PC-9 (cell line): ENCODE measurements at regions not wholly inside any gene's neighbourhood (a gene's known extent, or its start where the extent isn't known, plus 50 kb on each side); places are given as distances from the start of the nearest gene placed in this dataset.

Experiments
- BruUV-seq: library from RNA; stranded (reverse); fragments of 400-500 nt; replicated peaks from 2 replicates; lab custom pipeline; 2021; lab: Mats Ljungman, UMichigan
- CTCF ChIA-PET: fragments of 300-600 bp; sonication (Branson Sonifier 250); formaldehyde crosslinking; loops from one replicate; lab custom pipeline; 2022; ENCODE audit warnings: antibody characterized with exemption; lab: Charles Lee
- POLR2A ChIA-PET: fragments of 300-600 bp; sonication (Branson Sonifier 250); formaldehyde crosslinking; loops from one replicate; lab custom pipeline; 2022; ENCODE audit warnings: antibody characterized with exemption; ENCODE audit not compliant: unreplicated experiment; lab: Charles Lee
- DNase-seq, 2 experiments: peaks; one replicate each; pipeline versions ENCODE4 v3.0.0 to v3.0.0-alpha.2; 2015 to 2022; ENCODE audit warnings: mixed read lengths in 1 of 2
- H2AFZ ChIP-seq: fragments of 200-600 bp; sonication (generic); 2 replicates; pipeline ENCODE4 v1.8.1; 2017; ENCODE audit warnings: antibody characterized with exemption
- H3F3A ChIP-seq: fragments of 200-600 bp; sonication (generic); 2 replicates; pipeline ENCODE4 v1.8.1; 2017; ENCODE audit warnings: antibody characterized with exemption, mild to moderate bottlenecking, low read depth; ENCODE audit not compliant: insufficient read depth
- H3K27ac ChIP-seq: fragments of 200-600 bp; sonication (generic); 2 replicates; pipeline ENCODE4 v1.6.1; 2016; ENCODE audit warnings: mixed run types
- H3K27me3 ChIP-seq: fragments of 200-600 bp; sonication (generic); 2 replicates; pipeline ENCODE4 v1.6.1; 2016; ENCODE audit warnings: low read depth, mixed run types; ENCODE audit not compliant: insufficient read depth
- H3K36me3 ChIP-seq: fragments of 200-600 bp; sonication (generic); 2 replicates; pipeline ENCODE4 v1.6.1; 2016; ENCODE audit warnings: low read depth, mixed run types
- H3K4me1 ChIP-seq: fragments of 200-600 bp; sonication (generic); replicated peaks from 2 replicates; pipeline ENCODE4 v1.6.1; 2016; ENCODE audit warnings: mixed run types; ENCODE audit not compliant: insufficient read depth
- H3K4me2 ChIP-seq: fragments of 200-600 bp; sonication (generic); 2 replicates; pipeline ENCODE4 v1.6.1; 2017; ENCODE audit warnings: mixed run types
- H3K4me3 ChIP-seq: fragments of 200-600 bp; sonication (generic); 2 replicates; pipeline ENCODE4 v1.6.1; 2016; ENCODE audit warnings: mixed run types
- H3K79me2 ChIP-seq: fragments of 200-600 bp; sonication (generic); 2 replicates; pipeline ENCODE4 v1.6.1; 2017; ENCODE audit warnings: low read depth, mixed run types
- H3K9me2 ChIP-seq: fragments of 200-600 bp; sonication (generic); 2 replicates; pipeline ENCODE4 v1.8.1; 2017; ENCODE audit warnings: mild to moderate bottlenecking; ENCODE audit not compliant: insufficient read depth
- H3K9me3 ChIP-seq: fragments of 200-600 bp; sonication (generic); 2 replicates; pipeline ENCODE4 v1.8.1; 2016; ENCODE audit warnings: low read depth; ENCODE audit not compliant: insufficient read depth
- H4K20me1 ChIP-seq: fragments of 200-600 bp; sonication (generic); 2 replicates; pipeline ENCODE4 v1.8.1; 2017; ENCODE audit not compliant: insufficient read depth
- CTCF ChIP-seq: fragments of 200-600 bp; sonication (generic); conservative IDR thresholded peaks from 2 replicates; pipeline ENCODE4 v1.6.1; 2017; ENCODE audit warnings: mixed run types, antibody characterized with exemption, mild to moderate bottlenecking, moderate library complexity
- EZH2 ChIP-seq: fragments of 200-600 bp; sonication (generic); IDR thresholded peaks from 2 replicates; pipeline ENCODE4 v1.8.0; 2017; ENCODE audit warnings: antibody characterized with exemption, low read depth
- intact Hi-C: fragments of 100-400 bp; cut with micrococcal nuclease; formaldehyde crosslinking; loops from one replicate; pipeline ENCODE4 v1.10.0; 2022; ENCODE audit not compliant: unreplicated experiment

- Histone ChIP-seq H3K9me2 (no peaks in the 10 kb centered on the region), H3F3A (no peaks in the 10 kb centered on the region), H2AFZ (no peak overlapping the region), H3K27me3 (no peaks in the 10 kb centered on the region), H3K27ac (no peak overlapping the region), H4K20me1 (no peaks in the 10 kb centered on the region), H3K4me1 (no peaks in the 10 kb centered on the region), H3K36me3 (no peaks in the 10 kb centered on the region), H3K79me2 (no peaks in the 10 kb centered on the region), H3K4me2 (no peak overlapping the region), H3K4me3 (no peak overlapping the region), H3K9me3 (no peaks in the 10 kb centered on the region)
- POLR2A ChIA-PET = no interaction called here
- no peak for DNase-seq
- TF ChIP-seq EZH2 = no peak
- no peak for TF ChIP-seq CTCF
- no TSS peak for BruUV-seq
- intact Hi-C loops = no loop called here
- CTCF ChIA-PET = no interaction called here
Observed at GRCh38 chr5:91727463-91727862, 344.3 kb upstream of the ARRDC3 start.

GRCh38 chr5:91722736-91723467, 339.8 kb upstream of the ARRDC3 start:
- CTCF ChIA-PET = no interaction called here
- DNase-seq = no peak
- Histone ChIP-seq H3K4me2 (no peak overlapping the region), H2AFZ (no peak overlapping the region), H3K36me3 (no peaks in the 10 kb centered on the region), H3K4me1 (no peaks in the 10 kb centered on the region), H3K9me2 (no peaks in the 10 kb centered on the region), H3K4me3 (no peak overlapping the region), H3F3A (no peaks in the 10 kb centered on the region), H3K79me2 (no peaks in the 10 kb centered on the region), H3K9me3 (no peaks in the 10 kb centered on the region), H3K27me3 (no peaks in the 10 kb centered on the region), H4K20me1 (no peaks in the 10 kb centered on the region), H3K27ac (no peak overlapping the region)
- intact Hi-C loops = no loop called here
- POLR2A ChIA-PET = no interaction called here
- TF ChIP-seq CTCF (no peak), EZH2 (no peak)
- BruUV-seq = no TSS peak

- Histone ChIP-seq H3F3A (no peaks in the 10 kb centered on the region), H3K9me2 (no peaks in the 10 kb centered on the region), H3K27ac (no peak overlapping the region), H3K4me3 (no peak overlapping the region), H3K9me3 (no peaks in the 10 kb centered on the region), H2AFZ (0 out of 2 replicates have a peak overlapping the region, but pooled peaks have one; percentile 10), H3K36me3 (no peaks in the 10 kb centered on the region), H3K27me3 (no peaks in the 10 kb centered on the region), H3K79me2 (no peaks in the 10 kb centered on the region), H3K4me1 (no peaks in the 10 kb centered on the region), H3K4me2 (no peak overlapping the region), H4K20me1 (no peaks in the 10 kb centered on the region)
- no peak for DNase-seq
- BruUV-seq = no TSS peak
- ChIA-PET POLR2A (no interaction called here), CTCF (no interaction called here)
- intact Hi-C loops = no loop called here
- no peak for TF ChIP-seq CTCF
- no peak for TF ChIP-seq EZH2
Observed at GRCh38 chr5:91712718-91713117, 329.6 kb upstream of the ARRDC3 start.
